AG08396 (cell line): ENCODE measurements at regions not wholly inside any gene's neighbourhood (a gene's known extent, or its start where the extent isn't known, plus 50 kb on each side); places are given as distances from the start of the nearest gene placed in this dataset.
A peak's percentile ranks its signal among the peaks of the same experiment; 100 is the strongest.

Source experiments
- DNase-seq: peaks from one replicate; pipeline ENCODE4 v3.0.0; 2012; ENCODE audit warnings: low spot score, mixed read lengths

GRCh38 chr12:46468160-46468559, 95.6 kb upstream of the SLC38A2 start:
- DNase-seq = no peak

GRCh38 chr12:46465307-46465706, 92.7 kb upstream of the SLC38A2 start:
- DNase-seq = no peak

- no peak for DNase-seq
These were observed 92.3 kb upstream of the SLC38A2 start for GRCh38 chr12:46464863-46465262.

- DNase-seq = no peak
These were observed 90.2 kb upstream of the SLC38A2 start for GRCh38 chr12:46462641-46463355.

DNA sequence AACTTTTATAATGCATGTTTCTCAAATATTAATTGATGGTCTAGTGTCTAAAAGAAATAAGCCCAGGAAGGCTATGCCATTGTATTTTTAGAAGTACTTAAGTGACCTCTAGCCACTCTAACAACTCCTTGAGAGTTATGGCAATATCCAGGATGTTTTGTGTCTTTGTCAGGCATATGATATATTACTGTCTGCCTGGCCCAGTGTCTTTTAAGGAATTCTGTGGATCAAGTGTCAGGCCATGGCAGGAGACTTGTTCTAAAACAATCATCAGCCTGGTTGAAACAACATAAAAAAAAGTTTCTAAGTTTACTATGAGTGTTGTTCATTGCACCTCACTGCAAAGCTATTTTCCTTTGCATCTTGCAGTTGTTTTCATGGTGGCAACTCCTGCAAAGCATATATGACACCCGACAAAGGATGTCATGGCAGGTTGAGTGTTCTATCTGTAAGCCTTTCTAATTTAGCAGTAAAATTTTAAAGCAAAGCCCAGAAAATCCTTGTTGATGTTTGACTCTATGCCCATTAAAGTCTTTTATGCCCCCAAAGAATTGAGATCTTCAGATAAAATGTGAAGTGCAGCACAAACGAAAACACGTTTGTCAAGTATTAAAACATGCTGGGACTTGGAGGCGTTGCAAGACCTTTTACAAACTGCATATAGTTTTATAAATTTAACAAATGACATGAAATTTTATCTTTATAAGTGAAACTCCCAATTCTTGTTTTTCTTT, 89.5 kb upstream of the SLC38A2 start:
- DNase-seq = no peak

- no peak for DNase-seq
These were observed 88.9 kb upstream of the SLC38A2 start for GRCh38 chr12:46461459-46461858.

DNA sequence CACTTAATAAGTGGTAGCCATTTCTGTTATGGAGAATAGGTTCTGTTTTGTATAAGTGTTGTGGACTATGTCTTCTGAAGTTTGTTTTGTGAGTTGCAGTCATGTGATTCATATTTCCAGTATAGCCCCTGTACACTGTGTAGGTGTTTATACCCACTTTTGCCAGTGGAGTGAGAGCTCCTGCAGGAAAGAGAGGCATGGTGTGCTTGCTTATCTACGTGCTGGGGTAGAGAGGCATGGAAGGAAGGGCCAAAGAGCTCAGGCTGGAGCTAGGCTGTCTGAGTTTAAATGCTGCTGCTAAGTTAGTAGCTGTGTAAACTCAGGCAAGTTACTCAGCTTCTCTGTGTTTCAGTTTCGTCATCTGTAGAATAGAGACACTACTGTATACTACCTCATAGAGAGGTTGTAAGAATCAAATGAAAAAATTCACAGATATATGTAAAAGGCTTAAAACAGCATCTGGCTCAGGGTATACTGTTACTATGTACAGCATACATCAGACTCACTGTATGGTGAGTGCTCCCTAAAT, 88.2 kb upstream of the SLC38A2 start:
- DNase-seq = no peak

DNA sequence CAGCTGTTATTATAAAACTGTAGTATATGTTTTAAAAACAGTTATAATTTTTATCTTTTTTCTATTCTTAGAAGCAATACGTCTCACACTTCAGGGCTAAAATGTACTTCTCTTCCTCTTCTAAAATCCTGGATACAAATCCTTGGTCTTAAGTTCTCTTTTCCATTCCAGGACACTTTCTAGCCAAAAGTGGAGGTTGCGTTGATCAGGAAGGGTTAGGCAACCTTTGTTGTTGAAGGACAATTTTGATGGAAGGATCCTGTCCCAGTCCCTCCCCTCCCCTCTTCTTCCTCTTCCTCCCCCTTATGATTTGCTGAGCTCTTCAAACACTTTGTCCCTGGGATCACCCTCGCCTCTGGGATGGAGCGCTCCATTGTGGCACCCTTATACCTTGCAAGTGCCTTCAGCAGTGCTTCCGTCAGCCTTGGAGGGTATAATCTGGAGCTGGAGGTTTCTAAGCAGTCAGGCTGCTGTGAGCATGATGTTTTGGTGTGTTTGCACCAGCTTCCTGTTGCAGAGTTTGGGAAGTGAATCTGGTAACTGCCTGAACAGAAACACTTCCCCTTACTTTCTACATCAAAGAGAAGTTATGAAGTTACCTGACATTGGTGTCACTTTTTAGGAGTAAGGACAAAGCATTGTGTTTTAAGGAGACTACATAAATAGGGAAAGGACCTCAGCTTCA, 87.4 kb upstream of the SLC38A2 start:
- no peak for DNase-seq

DNA sequence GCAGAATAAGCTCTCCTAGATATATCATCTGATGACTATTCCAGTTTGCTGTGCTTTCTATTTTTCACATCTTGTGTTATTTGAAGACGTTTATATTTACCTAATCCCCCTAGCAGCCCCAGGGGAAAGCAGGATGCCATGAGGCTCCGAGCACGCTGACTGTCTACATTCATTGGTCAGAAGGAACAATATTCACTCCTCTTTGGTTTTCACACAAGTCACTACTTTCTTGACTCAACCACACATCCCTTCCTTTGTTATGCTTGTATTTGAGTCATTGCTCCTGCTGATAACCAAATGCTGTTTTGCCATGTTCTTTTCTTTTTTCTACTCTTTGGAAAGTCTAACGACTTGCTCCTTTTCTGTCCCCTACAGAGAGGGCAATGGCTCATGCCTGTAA, 86.5 kb upstream of the SLC38A2 start:
- DNase-seq = peak; percentile 13

- DNase-seq = no peak
These were observed 86.0 kb upstream of the SLC38A2 start for GRCh38 chr12:46458500-46459102.

DNA sequence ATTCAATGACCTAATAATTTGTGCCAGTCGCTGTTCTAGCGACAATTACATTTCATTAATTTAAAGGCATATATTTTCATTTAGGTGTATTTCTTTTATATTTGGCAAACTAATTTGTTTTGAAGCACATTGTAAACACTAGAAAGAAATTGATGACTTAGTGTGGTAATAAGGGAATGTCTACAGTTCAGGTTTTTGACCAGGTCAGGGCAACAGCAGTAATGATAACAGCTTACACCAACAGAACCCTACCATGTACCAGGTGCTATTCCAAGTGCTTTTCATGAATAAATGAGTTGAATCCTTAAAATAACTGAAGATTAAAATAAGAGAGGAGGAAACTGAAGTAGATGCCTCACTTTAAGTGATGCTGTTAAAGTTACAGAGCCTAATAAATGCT, 85.4 kb upstream of the SLC38A2 start:
- DNase-seq = no peak

DNA sequence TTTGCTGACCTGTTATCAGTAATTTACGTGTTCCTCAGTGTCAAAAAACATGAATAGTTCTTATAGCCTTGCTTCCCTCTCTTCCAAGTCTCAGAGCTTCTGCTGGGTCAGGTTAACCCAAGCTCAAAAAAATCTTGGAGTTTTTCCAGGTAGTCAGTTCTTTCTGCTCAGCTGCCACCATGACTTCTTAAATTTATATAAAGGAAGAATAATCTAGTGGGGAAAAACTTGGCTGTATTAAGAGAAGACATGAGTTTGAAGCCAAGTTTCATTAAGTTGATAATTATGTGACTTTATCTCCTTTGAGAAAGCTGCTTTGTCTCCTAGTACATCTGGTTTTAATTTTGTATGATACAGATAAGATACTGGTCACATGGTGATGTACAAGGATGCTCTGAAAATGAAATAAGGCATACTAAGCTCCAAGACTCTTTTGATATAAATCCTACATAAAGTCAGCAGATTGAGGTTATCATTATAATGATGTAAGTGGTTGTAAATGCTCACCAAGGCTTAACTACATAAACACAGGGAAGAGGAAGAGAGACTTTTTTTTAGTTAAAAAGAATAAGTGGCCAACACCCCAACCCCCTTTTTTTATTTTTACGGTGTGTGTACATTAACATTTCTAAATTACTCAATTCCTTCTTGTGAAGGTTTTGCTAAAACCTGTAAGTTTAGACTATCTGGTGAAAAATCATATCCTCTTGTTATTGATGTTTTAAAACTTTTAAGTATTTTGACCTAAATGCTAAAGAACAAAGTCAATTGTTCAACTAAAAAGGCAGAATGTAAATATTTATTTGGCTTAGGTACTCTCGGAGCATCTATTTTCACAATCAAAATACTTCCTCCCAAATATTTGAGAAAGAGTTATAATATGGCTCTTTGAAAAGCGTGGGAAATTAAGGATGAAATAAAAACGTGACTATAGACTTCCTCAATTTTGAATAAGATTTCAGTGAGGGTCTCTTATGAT, 84.1 kb upstream of the SLC38A2 start:
- no peak for DNase-seq

GRCh38 chr12:46455648-46456352, 83.2 kb upstream of the SLC38A2 start:
- DNase-seq = no peak

GRCh38 chr12:46454981-46455380, 82.4 kb upstream of the SLC38A2 start:
- DNase-seq = no peak

- DNase-seq = no peak
These were observed 80.9 kb upstream of the SLC38A2 start for GRCh38 chr12:46453428-46453827.

- DNase-seq = no peak
These were observed 80.2 kb upstream of the SLC38A2 start for GRCh38 chr12:46452776-46453175.

GRCh38 chr12:46452061-46452615, 79.6 kb upstream of the SLC38A2 start:
- DNase-seq = no peak

GRCh38 chr12:46451276-46452021, 78.9 kb upstream of the SLC38A2 start:
- DNase-seq = no peak

DNA sequence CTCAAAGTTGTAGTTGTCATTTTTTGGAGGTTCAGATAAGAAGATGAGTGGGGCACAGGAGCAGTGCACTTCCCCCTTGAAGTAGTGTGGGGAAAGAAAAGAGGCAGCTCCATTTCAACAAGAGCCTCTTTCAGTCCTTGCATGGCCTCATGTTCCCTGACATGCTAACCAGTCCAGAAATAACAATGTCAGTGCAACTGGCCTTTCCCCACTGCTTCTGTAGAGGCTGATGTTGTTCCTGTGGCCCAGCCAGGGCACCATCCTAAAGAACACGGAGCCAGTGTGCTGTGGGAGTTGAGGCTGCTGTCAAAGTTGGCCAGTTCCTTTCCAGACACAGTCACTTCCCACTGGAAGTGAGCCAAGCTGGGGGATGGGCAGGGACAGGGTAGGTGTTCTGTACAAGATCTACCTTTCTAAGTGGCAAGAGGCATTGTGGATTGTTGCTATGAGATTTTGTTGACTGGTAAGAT, 77.7 kb upstream of the SLC38A2 start:
- DNase-seq = no peak
